GM18499 (cell line): ENCODE measurements at regions not wholly inside any gene's neighbourhood (a gene's known extent, or its start where the extent isn't known, plus 50 kb on each side); places are given as distances from the start of the nearest gene placed in this dataset.
A peak's percentile ranks its signal among the peaks of the same experiment; 100 is the strongest.
"Not testable (repeated sequence)": the region's sequence is repeated elsewhere in the genome, so short reads cannot be mapped to it uniquely, and the experiment has no call there.

ENCODE experiments used
- ATAC-seq: cut with Tn5 transposase; IDR thresholded peaks from one replicate; pipeline ENCODE4 v1.9.1; 2021; ENCODE audit warnings: moderate number of reproducible peaks; ENCODE audit not compliant: insufficient read depth, unreplicated experiment

DNA sequence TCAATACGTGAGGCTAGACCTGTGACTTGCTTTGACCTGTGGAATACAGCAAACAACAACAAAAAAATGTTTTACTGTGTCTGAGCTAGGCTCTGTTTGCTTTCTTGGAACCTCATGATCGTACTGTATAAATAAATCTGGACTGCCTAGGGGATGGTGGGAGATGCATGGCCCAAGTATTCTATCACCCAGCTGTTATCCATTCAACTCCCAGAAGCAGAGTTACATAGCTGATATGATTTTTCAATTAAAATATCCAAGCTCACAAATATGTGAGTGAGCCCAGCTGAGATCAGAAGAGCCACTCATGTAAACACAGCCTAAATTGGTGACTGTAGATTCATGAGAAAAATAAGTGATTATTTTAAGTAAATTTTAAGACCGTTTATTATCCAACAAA is 154.1 kb upstream of the THUMPD2 start:
- no peak for ATAC-seq

DNA sequence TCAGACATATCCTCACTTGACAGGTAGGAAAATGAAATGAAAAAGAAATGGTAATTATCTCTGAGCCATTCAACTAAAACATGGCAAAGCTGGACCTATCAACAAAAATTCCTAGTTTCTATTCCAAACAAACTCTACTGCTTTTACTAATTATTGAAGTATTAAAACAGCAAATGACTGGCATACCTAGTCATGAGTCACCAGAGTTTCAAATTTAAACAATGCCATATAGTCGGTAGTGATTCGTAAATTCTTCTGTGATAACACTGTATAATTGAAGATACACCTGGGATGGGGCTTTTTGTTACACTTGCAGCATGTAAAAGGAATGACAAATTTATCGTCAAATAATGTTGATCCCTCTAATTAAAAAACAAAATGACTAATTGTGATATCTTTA is 153.1 kb upstream of the THUMPD2 start:
- ATAC-seq, result no peak

DNA sequence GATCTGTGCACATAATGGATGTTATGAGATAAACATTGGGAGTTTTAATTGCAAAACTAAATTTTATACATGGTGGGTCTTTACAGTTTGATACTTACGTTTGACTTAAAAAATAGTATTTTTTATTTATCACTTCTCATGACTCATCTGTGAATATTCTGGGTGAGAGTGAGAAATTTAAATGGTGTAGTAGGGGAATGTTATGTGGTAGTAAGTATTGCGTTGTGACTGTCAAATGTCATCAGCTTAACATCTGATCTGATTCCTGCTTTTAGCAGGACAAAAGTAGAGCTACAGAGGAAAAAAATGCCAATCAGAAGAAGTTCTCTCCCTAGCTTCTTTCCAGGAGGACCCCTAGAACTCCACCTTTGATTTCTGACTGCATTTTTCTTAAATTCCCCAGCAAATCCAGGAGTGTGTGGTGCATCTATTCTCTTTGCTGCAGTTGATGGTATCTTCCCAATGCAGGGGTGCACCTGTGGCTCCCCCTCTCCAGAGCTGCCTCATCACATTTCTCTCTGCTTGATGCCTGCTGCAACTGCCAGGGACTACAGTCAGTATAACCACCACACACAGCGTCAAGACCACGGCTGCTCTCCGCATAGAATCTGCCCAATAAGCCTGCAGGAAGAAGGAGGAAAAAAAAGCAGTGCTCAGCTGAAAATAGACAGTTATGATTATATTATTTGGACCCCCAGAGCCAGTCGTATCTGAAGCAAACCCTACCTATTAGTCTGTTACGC is 151.3 kb upstream of the THUMPD2 start:
- no peak for ATAC-seq

DNA sequence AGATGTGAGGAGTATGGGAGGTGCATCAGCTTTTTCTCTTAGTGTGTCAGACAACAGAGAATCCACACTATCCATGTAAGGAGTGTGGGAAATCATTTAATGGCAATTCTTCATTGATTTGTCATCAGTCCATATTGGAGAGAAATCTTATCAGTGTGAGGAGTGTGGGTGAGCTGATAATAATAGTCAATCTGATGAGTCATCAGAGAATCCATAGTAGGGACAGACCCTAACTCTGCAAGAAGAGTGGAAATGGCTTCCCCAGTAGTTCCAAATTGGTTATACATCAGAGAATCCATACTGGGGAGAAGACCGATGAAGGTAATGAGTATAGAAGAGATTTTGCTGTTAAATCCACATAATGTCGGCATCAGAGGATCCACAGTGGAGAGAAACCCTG is 150.5 kb upstream of the THUMPD2 start:
- no peak for ATAC-seq

DNA sequence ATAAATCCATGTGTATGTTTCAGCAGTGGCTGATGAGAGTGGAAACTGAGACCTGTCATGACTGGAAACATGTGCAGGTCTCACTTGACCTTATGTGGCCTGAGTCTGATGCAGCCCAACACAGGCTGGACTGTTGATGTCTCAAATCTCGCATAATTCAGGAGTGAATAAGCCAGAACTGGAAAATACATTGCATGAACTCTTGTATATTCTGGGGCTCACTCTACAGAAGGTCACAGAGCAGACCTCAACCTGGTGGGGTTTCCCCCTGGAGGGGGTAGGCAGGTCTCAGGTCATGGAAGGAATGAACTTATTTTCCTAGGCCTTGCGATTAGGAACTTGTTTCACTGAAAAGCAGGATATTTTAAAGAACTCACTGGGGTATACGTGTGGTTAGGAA is 146.3 kb upstream of the THUMPD2 start:
- no peak for ATAC-seq

DNA sequence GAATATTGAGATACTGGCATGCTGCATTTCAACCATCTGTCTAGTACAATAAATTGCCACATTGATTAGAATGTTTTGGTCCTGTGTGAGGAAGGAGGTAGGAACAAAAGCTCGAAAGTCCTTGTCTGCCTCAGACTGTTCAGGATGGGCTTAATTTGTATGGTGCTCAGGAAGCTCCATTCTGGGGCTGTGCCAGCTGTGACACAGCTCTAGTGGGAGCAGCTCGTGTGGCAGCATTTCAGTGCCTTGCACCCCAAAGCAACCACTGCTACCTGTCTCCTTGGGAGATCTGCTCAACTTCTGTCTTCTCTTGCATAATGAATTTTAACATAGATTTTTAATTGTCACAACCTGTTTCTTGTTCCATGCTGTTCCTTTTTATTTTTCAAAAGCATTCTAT is 144.4 kb upstream of the THUMPD2 start:
- no peak for ATAC-seq

DNA sequence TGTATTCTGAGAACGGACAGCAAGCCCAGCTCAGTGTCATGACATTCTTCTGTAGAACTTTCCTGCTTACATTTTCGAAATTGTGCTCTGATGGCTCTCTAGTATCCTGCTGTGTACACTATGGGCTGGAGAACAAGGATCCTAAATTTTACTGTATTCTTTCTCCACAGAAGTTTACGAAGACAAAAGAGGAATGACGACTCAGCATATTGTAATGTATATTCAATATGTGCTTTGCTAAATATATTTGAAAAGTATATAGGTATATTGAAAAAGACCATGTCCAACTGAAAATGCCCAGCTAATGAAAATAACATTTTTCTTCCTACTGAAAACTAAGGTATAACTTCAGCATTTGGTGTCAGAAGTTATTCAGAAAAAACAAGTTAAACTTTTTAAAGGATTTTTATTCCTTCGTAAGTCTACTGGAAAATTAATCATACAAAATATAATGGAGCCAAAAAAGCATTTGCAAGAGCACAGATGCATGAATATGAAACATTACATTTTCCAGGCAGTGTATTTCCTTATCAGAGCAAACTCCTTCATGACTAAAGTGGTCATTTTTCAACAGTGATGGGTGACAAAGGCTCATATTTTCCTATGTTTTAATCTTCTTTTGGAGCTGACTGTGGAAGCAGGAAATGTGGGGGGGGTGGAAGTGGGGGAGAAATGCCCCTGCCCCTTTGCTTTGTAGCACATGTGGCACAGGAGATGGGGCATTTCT is 143.8 kb upstream of the THUMPD2 start:
- no peak for ATAC-seq

DNA sequence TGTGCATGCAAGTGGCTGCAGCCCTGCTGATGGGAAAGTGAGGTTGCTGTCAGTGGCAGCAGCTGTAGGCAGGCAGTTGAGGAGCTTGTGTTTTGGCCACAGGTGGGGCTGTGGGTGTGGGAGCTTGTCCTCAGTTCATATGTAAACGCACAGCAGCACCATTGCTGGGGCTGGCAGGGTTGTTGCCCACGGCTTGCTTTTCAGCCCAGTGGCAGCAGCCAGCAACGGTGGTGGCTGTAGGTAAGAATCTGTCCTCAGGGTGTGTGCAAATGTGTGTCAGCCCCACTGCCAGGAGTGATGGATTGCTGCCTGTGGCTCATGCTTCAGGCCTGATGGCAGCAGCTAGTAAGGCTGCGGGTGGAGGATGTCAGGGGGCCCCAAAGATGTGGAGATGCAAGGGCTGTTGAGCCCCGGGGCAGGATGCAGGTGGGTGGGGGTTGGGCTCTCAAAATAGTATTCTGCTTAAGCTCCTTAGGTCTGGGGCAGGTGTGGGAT is 141.3 kb upstream of the THUMPD2 start:
- no peak for ATAC-seq

DNA sequence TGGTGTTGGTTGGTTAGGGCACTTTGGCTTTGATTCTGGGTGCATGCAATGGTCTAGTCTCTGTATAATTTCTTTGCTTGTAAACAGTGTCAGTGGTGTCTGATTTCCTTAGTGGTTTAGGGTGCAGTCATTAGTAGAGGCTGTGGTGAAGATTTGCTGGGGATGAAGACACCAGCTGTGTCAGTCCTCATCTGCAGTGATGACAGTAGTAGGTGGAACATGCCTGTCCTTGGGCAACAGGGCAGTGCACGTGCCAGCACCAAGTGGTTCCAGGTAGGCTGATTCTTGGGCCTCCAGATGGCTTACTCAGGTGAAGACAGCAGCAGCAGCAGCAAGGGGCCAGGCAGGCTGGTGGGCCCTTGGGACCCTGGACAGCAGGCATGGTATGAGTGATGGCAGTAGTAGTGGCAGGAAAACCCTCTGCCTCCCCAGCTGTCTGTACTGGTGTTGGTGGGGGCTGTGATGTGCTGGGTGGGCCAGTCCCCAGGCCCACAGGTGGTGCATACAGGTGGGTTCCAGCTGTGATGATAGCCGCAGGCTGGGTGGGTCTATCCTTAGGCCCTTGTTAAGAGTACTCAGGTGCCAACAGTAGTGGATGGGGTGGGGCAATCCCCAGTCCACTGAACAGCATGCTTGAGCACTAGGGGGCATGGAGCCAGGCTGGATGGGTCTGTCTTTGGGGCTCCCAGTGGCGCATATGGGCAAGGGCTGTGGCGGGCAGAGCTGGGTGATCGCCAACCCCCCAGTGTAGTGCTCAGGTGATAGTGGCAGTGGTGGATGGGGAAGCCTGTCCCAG is 140.7 kb upstream of the THUMPD2 start:
- ATAC-seq, result no peak

DNA sequence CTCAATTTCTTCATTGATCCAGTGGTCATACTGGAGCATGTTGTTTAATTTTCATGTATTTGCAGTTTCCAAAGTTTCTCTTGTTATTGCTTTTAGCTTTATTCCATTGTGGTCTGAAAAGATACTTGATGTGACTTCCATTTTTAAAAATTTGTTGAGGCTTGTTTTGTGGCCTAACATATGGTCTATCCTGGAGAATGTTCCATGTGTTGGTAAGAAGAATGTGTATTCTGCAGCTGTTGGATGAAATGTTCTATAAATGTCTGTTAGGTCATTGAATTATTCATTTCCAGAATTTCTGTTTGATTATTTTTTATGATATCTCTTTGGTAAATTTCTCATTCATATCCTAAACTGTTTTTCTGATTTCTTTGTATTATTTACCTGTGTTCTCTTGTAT is 139.8 kb upstream of the THUMPD2 start:
- no peak for ATAC-seq

DNA sequence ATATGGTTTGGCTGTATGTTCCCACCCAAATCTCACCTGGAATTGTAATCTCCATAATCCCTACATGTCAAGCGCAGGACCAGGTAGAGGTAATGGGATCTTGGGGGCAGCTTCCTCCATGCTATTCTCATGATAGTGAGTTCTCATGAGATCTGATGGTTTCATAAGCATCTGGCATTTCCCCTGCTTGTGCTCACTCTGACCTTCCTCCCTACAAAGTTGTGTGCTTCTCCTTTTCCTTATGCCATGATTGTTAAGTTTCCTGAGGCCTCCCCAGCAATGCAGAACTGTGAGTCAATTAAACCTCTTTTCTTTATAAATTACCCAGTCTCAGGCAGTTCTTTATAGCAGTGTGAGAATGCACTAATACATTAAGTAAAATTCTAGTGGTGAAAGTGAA is 138.3 kb upstream of the THUMPD2 start:
- not testable (repeated sequence) for ATAC-seq

DNA sequence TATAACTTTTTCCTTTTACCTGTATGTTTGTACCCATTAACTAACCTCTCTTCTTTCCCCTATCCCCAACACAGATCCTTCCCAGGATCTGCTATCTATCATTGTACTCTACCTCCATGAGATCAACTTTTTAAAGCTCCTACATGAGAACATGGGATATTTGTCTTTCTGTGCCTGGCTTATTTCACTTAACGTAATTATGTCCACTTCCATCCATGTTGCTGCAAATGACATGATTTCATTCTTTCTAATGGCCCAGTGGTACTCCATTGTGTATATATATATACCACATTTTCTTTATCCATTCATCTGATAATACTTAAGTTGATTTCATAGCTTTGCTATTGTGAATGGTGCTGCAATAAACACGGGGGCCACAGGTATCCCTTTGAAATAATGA is 135.9 kb upstream of the THUMPD2 start:
- no peak for ATAC-seq

DNA sequence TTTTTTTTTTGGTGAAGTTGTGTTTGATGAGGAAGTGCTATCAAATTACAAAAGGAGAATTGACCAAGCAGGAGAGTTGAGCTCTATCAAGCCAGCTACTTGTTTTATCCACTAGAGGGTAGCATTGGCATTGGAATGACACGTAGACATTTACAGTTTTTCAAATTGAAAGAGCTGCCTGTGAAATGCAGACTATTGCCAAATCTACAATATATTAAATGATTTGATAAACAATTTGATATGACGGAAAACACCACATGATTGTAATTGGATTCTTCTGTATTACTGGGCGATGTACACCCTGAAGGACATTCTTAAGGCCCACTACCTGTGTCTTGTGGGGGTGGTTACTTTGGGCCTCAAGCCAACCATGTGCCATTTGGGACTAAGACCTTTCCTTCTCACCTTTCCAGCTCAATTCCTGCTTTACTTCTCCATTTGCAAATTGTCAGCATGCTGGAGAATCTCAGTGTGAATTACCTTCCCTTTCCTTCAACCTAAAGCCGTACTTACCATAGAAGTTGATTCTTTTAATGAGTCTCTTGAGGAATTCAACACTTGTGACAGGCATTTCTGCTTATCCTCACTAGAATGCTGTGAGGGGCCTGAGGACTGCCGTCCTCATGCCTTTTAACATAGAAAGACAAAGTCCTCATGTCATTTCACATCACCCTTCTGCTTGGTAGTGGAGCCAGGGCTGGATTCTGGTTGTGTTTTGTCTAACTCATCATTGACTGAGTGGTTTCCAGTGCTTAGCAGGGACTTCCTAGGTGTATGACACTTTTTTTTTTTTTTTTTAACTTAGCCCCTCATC is 134.8 kb upstream of the THUMPD2 start:
- peak; percentile 67 for ATAC-seq

DNA sequence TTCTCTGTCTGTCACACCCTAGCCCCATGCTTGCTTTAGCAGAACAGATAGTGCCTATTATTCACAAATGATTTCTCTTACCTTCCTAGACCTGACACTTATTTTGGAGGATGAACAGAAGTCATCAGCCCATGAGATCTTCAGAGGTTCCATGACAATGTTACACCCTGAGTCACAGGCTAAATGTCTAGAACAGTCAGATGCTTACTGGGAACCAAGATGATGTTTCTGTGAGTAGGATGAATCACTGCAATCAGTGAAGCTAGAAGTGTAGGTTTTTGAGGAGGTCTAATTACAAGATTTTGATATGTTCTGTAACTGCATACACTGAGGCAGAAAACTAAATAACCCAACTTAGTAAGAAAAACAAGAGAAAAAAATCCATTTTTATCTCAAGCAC is 123.0 kb upstream of the THUMPD2 start:
- ATAC-seq, result no peak

DNA sequence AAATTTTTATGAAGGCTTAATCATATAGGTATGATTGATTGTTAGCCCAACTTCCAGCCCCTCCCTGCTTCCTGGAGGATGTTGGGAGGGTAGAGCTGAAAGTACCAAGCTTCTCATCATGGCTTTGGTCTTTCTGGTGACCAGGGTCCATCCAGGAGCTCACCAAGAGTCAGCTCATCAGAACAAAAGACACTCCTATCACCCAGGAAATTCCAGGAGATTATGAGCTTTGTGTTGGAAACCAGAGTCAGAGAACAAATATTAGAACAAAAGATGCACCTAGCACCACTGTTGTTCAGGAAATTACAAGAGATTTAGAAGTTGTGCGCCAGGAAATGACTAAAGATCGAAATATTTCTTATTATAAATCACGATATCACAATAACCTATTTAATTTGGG is 119.9 kb upstream of the THUMPD2 start:
- no peak for ATAC-seq

DNA sequence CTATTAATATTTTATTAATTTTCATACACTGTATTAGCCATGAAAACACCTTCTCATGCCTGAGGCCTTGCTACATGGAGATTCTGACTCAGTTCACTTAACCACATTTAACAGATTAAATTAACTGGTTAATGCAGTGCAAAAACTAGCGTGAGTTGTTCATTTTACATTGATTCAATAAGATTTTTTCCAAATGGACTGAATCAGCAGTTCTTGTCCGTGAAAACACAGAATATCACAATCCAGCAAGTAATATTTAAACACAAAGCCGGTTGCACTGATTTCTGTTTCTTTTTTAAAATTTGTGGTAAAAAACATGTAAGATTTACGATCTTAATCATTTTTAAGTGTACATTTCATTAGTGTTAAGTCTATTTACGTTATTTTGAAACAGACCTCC is 118.2 kb upstream of the THUMPD2 start:
- no peak for ATAC-seq

DNA sequence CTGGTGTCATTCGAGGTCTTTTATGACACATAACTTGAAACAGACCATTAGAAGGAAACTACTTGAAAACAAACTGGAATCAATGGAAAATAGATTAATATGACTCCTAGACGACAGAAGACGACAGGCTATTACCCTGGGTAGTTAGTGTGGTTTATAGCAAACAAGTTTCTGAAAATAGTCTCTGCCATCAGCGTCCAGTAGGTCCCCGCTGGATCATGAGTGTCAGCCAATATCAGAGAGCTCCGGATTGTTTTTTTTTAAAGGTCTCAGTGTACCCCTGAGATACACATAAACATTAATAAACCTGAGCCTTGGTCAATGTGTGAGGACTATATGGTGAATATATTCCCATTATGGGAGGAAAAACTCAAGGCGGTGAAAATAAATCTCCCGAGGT is 115.0 kb upstream of the THUMPD2 start:
- no peak for ATAC-seq

DNA sequence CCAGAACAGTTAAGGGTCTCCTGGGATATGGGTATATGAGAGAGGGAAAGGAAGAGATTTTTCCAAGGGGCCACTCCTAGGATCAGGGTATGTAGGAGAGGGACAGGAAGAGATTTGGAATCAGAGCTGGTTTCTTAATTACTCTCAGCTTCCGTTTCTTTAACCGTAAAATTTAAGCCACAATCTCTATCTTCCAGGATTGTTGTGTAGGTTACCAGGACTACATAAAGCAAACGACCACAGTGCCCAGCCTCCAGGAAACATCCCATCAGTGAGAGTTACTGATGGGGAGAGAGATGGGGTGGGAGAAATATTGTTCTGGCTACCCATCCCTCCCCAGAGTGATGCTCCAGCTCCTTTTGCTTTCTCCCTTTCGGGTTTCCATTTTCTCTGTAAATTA is 114.6 kb upstream of the THUMPD2 start:
- ATAC-seq, result no peak

DNA sequence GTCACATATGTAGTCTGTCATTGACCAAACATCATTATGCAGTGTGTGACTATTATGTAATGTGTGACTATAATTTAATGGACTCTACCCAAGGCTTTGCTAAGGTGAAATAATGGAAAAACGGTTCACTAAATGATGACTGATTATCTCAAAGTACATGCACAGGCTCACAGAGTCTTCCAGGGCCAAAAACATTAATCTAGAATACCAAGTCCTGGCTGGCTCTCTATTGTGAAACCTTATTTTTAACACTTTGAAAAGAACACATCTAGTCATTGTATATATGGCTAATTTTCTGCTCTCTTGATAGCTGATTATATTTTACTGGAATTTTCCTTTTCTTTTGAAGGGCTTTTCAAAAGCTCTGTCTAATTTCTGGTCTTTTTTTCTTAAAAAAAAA is 102.9 kb upstream of the THUMPD2 start:
- ATAC-seq, result no peak

DNA sequence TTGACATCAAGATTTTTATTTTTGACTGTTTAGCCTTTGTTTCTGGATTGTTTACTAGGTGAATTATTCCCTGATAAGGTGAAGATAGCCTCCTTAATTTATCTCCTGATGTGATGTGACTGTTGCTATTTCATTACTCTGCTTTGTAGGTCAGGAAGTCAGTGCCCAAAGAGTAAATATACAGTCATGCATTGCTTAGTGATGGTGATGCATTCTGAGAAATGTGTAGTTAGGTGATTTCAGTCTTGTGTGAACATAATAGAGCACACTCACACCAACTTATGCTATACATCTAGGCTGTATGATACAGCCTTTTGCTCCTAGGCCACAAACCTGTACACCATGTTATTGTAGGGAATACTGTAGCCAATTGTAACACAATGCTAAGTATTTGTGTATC is 102.4 kb upstream of the THUMPD2 start:
- no peak for ATAC-seq
